CD4-positive, alpha-beta T cell treated with Interleukin-21 for 1 hour (primary cell): ENCODE measurements at regions not wholly inside any gene's neighbourhood (a gene's known extent, or its start where the extent isn't known, plus 50 kb on each side); places are given as distances from the start of the nearest gene placed in this dataset.

Source experiments
- DNase-seq: peaks from one replicate; pipeline ENCODE4 v3.0.0-alpha.2; 2020

- no peak for DNase-seq
Measured at GRCh38 chrX:20420058-20420457, 153.3 kb upstream of the RPS6KA3 start.

GRCh38 chrX:20418379-20419150, 151.9 kb upstream of the RPS6KA3 start:
- DNase-seq, result no peak

- DNase-seq, result no peak
Measured at GRCh38 chrX:20414762-20415445, 148.2 kb upstream of the RPS6KA3 start.

- no peak for DNase-seq
Measured at GRCh38 chrX:20414066-20414465, 147.4 kb upstream of the RPS6KA3 start.

- DNase-seq, result peak; percentile 76
Measured at GRCh38 chrX:20412871-20413486, 146.3 kb upstream of the RPS6KA3 start.

GRCh38 chrX:20410540-20410939, 143.8 kb upstream of the RPS6KA3 start:
- no peak for DNase-seq

- no peak for DNase-seq
Measured at GRCh38 chrX:20409991-20410390, 143.3 kb upstream of the RPS6KA3 start.

GRCh38 chrX:20402956-20403355, 136.2 kb upstream of the RPS6KA3 start:
- DNase-seq, result no peak

GRCh38 chrX:20399728-20400414, 133.2 kb upstream of the RPS6KA3 start:
- no peak for DNase-seq

- DNase-seq, result no peak
Measured at GRCh38 chrX:20397587-20397986, 130.9 kb upstream of the RPS6KA3 start.

- no peak for DNase-seq
Measured at GRCh38 chrX:20394451-20394850, 127.7 kb upstream of the RPS6KA3 start.

- no peak for DNase-seq
Measured at GRCh38 chrX:20393944-20394343, 127.2 kb upstream of the RPS6KA3 start.

GRCh38 chrX:20388594-20388993, 121.9 kb upstream of the RPS6KA3 start:
- DNase-seq, result no peak

GRCh38 chrX:20383477-20383876, 116.8 kb upstream of the RPS6KA3 start:
- no peak for DNase-seq

- DNase-seq, result no peak
Measured at GRCh38 chrX:20382518-20383297, 116.0 kb upstream of the RPS6KA3 start.

GRCh38 chrX:20382082-20382481, 115.4 kb upstream of the RPS6KA3 start:
- DNase-seq, result no peak

- DNase-seq, result no peak
Measured at GRCh38 chrX:20378233-20378920, 111.7 kb upstream of the RPS6KA3 start.

- no peak for DNase-seq
Measured at GRCh38 chrX:20374900-20375438, 108.3 kb upstream of the RPS6KA3 start.

GRCh38 chrX:20374450-20374849, 107.7 kb upstream of the RPS6KA3 start:
- no peak for DNase-seq

- DNase-seq, result no peak
Measured at GRCh38 chrX:20373063-20373462, 106.4 kb upstream of the RPS6KA3 start.

GRCh38 chrX:20372533-20372932, 105.8 kb upstream of the RPS6KA3 start:
- no peak for DNase-seq

- no peak for DNase-seq
Measured at GRCh38 chrX:20369468-20369867, 102.8 kb upstream of the RPS6KA3 start.
